Midbrain (tissue), 1 donor: ENCODE measurements at regions not wholly inside any gene's neighbourhood (a gene's known extent, or its start where the extent isn't known, plus 50 kb on each side); places are given as distances from the start of the nearest gene placed in this dataset.

ENCODE experiments used
- DNase-seq: peaks from one replicate; lab custom pipeline; 2025; lab: John Stamatoyannopoulos, UW

- DNase-seq = no peak
Measured at GRCh38 chr7:26487780-26488515, 196.3 kb downstream of the SNX10 start.

GRCh38 chr7:26489391-26489790 lies 197.7 kb downstream of the SNX10 start:
- no peak for DNase-seq

GRCh38 chr7:26489906-26490639 lies 198.4 kb downstream of the SNX10 start:
- no peak for DNase-seq

- DNase-seq = no peak
Measured at GRCh38 chr7:26490640-26491624, 199.3 kb downstream of the SNX10 start.

- DNase-seq = no peak
Measured at GRCh38 chr7:26492816-26493215, 201.2 kb downstream of the SNX10 start.

GRCh38 chr7:26493737-26494428 lies 202.2 kb downstream of the SNX10 start:
- no peak for DNase-seq

- DNase-seq = no peak
Measured at GRCh38 chr7:26495569-26495968, 203.9 kb downstream of the SNX10 start.

- DNase-seq = no peak
Measured at GRCh38 chr7:26497801-26498596, 206.3 kb downstream of the SNX10 start.

- DNase-seq = no peak
Measured at GRCh38 chr7:26499315-26499897, 207.7 kb downstream of the SNX10 start.

- DNase-seq = no peak
Measured at GRCh38 chr7:26500749-26501352, 209.2 kb downstream of the SNX10 start.

GRCh38 chr7:26504411-26505120 lies 212.9 kb downstream of the SNX10 start:
- DNase-seq = no peak

GRCh38 chr7:26506196-26506595 lies 214.5 kb downstream of the SNX10 start:
- DNase-seq = no peak

GRCh38 chr7:26507108-26507987 lies 215.7 kb downstream of the SNX10 start:
- DNase-seq = no peak

- no peak for DNase-seq
Measured at GRCh38 chr7:26508481-26508880, 216.8 kb downstream of the SNX10 start.

GRCh38 chr7:26508917-26509316 lies 217.3 kb downstream of the SNX10 start:
- DNase-seq = no peak

GRCh38 chr7:26510231-26510957 lies 218.7 kb downstream of the SNX10 start:
- no peak for DNase-seq

GRCh38 chr7:26511866-26512265 lies 220.2 kb downstream of the SNX10 start:
- DNase-seq = no peak

GRCh38 chr7:26512737-26513136 lies 221.1 kb downstream of the SNX10 start:
- no peak for DNase-seq
